ENCODE measurements at regions not wholly inside any gene's neighbourhood (a gene's known extent, or its start where the extent isn't known, plus 50 kb on each side); places are given as distances from the start of the nearest gene placed in this dataset.
"Not testable (repeated sequence)": the region's sequence is repeated elsewhere in the genome, so short reads cannot be mapped to it uniquely, and the experiment has no call there.

- TF ChIP-seq POLR2A (IDR thresholded peaks at IDR 0.05) (no peak), CTCF (IDR thresholded peaks at IDR 0.05) (no peak), EP300 (IDR thresholded peaks at IDR 0.05) (no peak), POLR2AphosphoS5 (IDR thresholded peaks at IDR 0.05) (no peak)
- ATAC-seq (ENCODE audit: low FRiP score in 2 of 2): no peak
- peak in 1 of 2 donors; percentile 24 for DNase-seq
- no peak overlapping the region for H3K4me3 ChIP-seq
- H3K4me1 ChIP-seq: peaks cover 0 to 11% (median 0%) of the 10 kb centered on the region in 4 donors
- 83% methylated on average over 10 of the region's 10 CpGs for WGBS, 2 donors
- no peaks in the 10 kb centered on the region for H3K36me3 ChIP-seq
- H3K27ac ChIP-seq: no peak overlapping the region
- no peaks in the 10 kb centered on the region for H3K27me3 ChIP-seq
- H3K9me3 ChIP-seq: no peaks in the 10 kb centered on the region
Observed at GRCh38 chr20:30288346-30288745, 969.1 kb upstream of the DEFB115 start.

GRCh38 chr20:30289049-30289448 is 968.4 kb upstream of the DEFB115 start:
- not testable (repeated sequence) for H3K4me1 ChIP-seq; H3K9me3 ChIP-seq; H3K36me3 ChIP-seq; H3K27me3 ChIP-seq; ATAC-seq (ENCODE audit: low FRiP score in 2 of 2); DNase-seq
- WGBS, 2 donors: 19 to 63% methylated on average over 11 of the region's 11 CpGs
- Histone ChIP-seq H3K27ac (peak overlapping the region in 2 of 4 donors; percentile 46 to 63), H3K4me3 (peak overlapping the region in 2 of 4 donors; percentile 44 to 49)

GRCh38 chr20:30289711-30290141 is 967.7 kb upstream of the DEFB115 start:
- not testable (repeated sequence) for ATAC-seq (ENCODE audit: low FRiP score in 2 of 2); H3K9me3 ChIP-seq; H3K36me3 ChIP-seq; H3K4me1 ChIP-seq; H3K27me3 ChIP-seq
- DNase-seq: peak in 1 of 2 donors; percentile 82
- H3K27ac ChIP-seq: peak overlapping the region in 3 of 4 donors; percentile 63 to 79 (median 67)
- peak overlapping the region in 3 of 4 donors; percentile 25 to 49 (median 44) for H3K4me3 ChIP-seq
- WGBS, 2 donors: 21 to 60% methylated on average over 18 to 27 of the region's 27 CpGs

- 7 to 37% methylated on average over 12 to 19 of the region's 27 CpGs for WGBS, 2 donors
- not testable (repeated sequence) for H3K9me3 ChIP-seq, H3K36me3 ChIP-seq, H3K27me3 ChIP-seq, H3K4me1 ChIP-seq
- DNase-seq (peak in 1 of 2 donors; percentile 84), ATAC-seq (ENCODE audit: low FRiP score in 2 of 2) (peak in 1 of 2 donors; percentile 61)
- Histone ChIP-seq H3K27ac (peak overlapping the region in 2 of 4 donors; percentile 43 to 67), H3K4me3 (peak overlapping the region in 3 of 4 donors; percentile 25 to 49 (median 44))
Observed at GRCh38 chr20:30290361-30291063, 967.0 kb upstream of the DEFB115 start.

GRCh38 chr20:30291064-30291379 is 966.4 kb upstream of the DEFB115 start:
- not testable (repeated sequence) for H3K36me3 ChIP-seq; H3K27me3 ChIP-seq; DNase-seq; H3K4me1 ChIP-seq; ATAC-seq (ENCODE audit: low FRiP score in 2 of 2); H3K9me3 ChIP-seq; H3K27ac ChIP-seq; H3K4me3 ChIP-seq
- WGBS, 2 donors: 20 to 45% methylated on average over 4 of the region's 4 CpGs

GRCh38 chr20:30291686-30292085 is 965.8 kb upstream of the DEFB115 start:
- H3K9me3 ChIP-seq; H3K36me3 ChIP-seq; H3K4me1 ChIP-seq; ATAC-seq (ENCODE audit: low FRiP score in 2 of 2); H3K4me3 ChIP-seq; H3K27me3 ChIP-seq; H3K27ac ChIP-seq: not testable (repeated sequence)
- 98% methylated on average over 7 of the region's 32 CpGs; no CpG with 5 or more reads in 1 of the 2 donors for WGBS, 2 donors
- peak in 1 of 2 donors; percentile 82 for DNase-seq

- H3K4me1 ChIP-seq; H3K4me3 ChIP-seq; H3K27me3 ChIP-seq; H3K36me3 ChIP-seq; H3K9me3 ChIP-seq; H3K27ac ChIP-seq; ATAC-seq (ENCODE audit: low FRiP score in 2 of 2); DNase-seq: not testable (repeated sequence)
- WGBS, 2 donors: 45 to 55% methylated on average over 1 of the region's 1 CpG
Observed at GRCh38 chr20:30295396-30295795, 962.1 kb upstream of the DEFB115 start.

- ATAC-seq (ENCODE audit: low FRiP score in 2 of 2); DNase-seq; H3K36me3 ChIP-seq; H3K4me3 ChIP-seq; H3K4me1 ChIP-seq; H3K27ac ChIP-seq; H3K27me3 ChIP-seq; H3K9me3 ChIP-seq: not testable (repeated sequence)
- 74 to 85% methylated on average over 7 to 8 of the region's 9 CpGs for WGBS, 2 donors
Observed at GRCh38 chr20:30295967-30296366, 961.5 kb upstream of the DEFB115 start.

- DNase-seq; ATAC-seq (ENCODE audit: low FRiP score in 2 of 2); H3K9me3 ChIP-seq; H3K27ac ChIP-seq; H3K27me3 ChIP-seq; H3K4me3 ChIP-seq; H3K36me3 ChIP-seq; H3K4me1 ChIP-seq: not testable (repeated sequence)
- WGBS, 2 donors: 47 to 59% methylated on average over 1 of the region's 1 CpG
Observed at GRCh38 chr20:30297878-30298595, 959.4 kb upstream of the DEFB115 start.

GRCh38 chr20:30300220-30300642 is 957.2 kb upstream of the DEFB115 start:
- peak overlapping the region in 2 of 4 donors; percentile 13 to 25 for H3K4me3 ChIP-seq
- not testable (repeated sequence) for H3K9me3 ChIP-seq; H3K27ac ChIP-seq; H3K36me3 ChIP-seq; ATAC-seq (ENCODE audit: low FRiP score in 2 of 2); H3K27me3 ChIP-seq; H3K4me1 ChIP-seq
- peak in 1 of 2 donors; percentile 83 for DNase-seq
- 3 to 35% methylated on average over 13 to 21 of the region's 33 CpGs for WGBS, 2 donors

GRCh38 chr20:30302786-30303185 is 954.7 kb upstream of the DEFB115 start:
- not testable (repeated sequence) for H3K36me3 ChIP-seq; H3K4me3 ChIP-seq; DNase-seq; H3K27me3 ChIP-seq; H3K27ac ChIP-seq; ATAC-seq (ENCODE audit: low FRiP score in 2 of 2); H3K9me3 ChIP-seq; H3K4me1 ChIP-seq

- not testable (repeated sequence) for ATAC-seq (ENCODE audit: low FRiP score in 2 of 2); H3K27me3 ChIP-seq; H3K36me3 ChIP-seq; H3K4me1 ChIP-seq; DNase-seq; H3K9me3 ChIP-seq; H3K27ac ChIP-seq; H3K4me3 ChIP-seq
- WGBS, 2 donors: 17 to 57% methylated on average over 1 of the region's 1 CpG
Observed at GRCh38 chr20:30309938-30310337, 947.5 kb upstream of the DEFB115 start.
